ENCODE measurements at regions not wholly inside any gene's neighbourhood (a gene's known extent, or its start where the extent isn't known, plus 50 kb on each side); places are given as distances from the start of the nearest gene placed in this dataset.

DNA sequence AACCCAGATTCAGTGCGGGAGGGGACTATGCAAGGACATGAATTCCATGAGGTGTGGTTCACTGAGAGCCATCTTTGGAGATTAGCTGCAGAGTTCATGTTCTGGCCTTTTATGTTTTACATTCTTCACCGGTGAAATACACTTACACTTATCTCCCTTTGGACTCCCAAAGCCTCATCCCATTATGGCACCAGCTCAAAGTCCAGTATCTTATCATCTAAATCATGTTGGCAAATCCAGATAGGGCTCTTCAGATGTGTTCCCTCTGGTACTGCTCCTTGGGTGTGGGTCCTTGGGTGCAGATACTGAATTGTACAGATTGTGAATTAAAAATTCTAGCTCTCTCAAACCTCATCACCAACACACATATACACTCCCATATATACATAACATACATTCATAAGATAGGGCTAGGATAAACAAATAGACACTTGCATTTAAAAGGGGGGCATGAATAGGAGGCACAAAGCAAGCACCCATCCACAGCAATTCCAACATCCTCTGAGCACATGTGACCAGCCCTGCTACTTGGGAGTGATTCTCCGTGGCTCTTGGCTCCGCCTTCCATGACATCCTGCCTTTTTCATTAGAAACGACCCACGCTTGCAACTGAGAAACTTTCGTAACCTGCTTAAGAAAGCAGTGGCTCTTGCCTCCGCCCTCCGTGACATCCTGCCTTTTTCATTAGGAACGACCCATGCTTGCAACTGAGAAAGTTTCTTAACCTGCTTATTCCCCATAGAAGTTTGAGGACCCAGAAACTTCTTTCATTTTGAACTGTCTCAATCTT lies 53.6 kb upstream of the LRRC1 start:
- TF ChIP-seq CTCF (IDR thresholded peaks at IDR 0.05), result no peak
- no peak for TF ChIP-seq POLR2A (IDR thresholded peaks at IDR 0.05)

Data from breast epithelium (tissue), 3 donors.